ENCODE measurements at regions not wholly inside any gene's neighbourhood (a gene's known extent, or its start where the extent isn't known, plus 50 kb on each side); places are given as distances from the start of the nearest gene placed in this dataset.

DNA sequence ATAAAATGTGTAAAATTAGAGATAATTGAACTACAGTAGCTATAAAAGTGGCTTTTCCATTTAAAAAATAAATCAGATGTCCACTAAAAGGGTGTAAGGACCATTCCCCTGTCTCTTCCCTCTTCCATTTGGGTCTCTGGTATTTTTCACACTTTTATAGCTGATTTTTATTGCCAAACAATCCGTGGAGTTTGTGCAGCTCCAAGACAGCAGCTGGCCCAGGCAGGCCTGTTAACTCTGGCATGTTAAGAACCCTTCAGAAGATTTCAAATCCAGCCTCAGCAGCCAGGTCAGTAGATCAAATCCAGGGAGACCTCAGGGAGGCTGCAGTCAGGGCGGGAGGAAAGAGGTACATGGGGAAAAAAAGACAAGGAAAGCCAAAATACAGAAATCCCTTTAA lies 827.1 kb upstream of the FANCL start:
- ChIA-PET POLR2A (no interaction called here), CTCF (no interaction called here)
- TF ChIP-seq TCF7L2 (IDR thresholded peaks at IDR 0.05; ENCODE audit: low read depth, low read length) (no peak), REST (IDR thresholded peaks at IDR 0.05; ENCODE audit: insufficient read depth in 1 of 2, low read depth in 2 of 2, low read length in 1 of 2) (no peak)
- no TSS peak for BruUV-seq (replicated peaks)
- in situ Hi-C loops (cut with HindIII; ENCODE audit: low pct_unique_long_range_greater_than_20kb, low sequenced_read_pairs): no loop called here
- intact Hi-C loops (cut with micrococcal nuclease; ENCODE audit: unreplicated experiment): no loop called here
- Histone ChIP-seq H3K9me3 (ENCODE audit: control insufficient read depth, insufficient read depth, low read depth, low read length) (no peaks in the 10 kb centered on the region), H3K4me1 (ENCODE audit: control insufficient read depth, insufficient read depth, low read length) (no peaks in the 10 kb centered on the region), H3K36me3 (ENCODE audit: control insufficient read depth, insufficient read depth, low read length) (no peaks in the 10 kb centered on the region), H3K4me3 (ENCODE audit: low read depth in 2 of 2, low read length in 2 of 2) (no peak overlapping the region), H3K27me3 (ENCODE audit: control insufficient read depth, insufficient read depth, low read length) (no peaks in the 10 kb centered on the region), H3K27ac (ENCODE audit: low read length) (no peak overlapping the region)
- DNase-seq (ENCODE audit: low read depth, low spot score) (no peak), ATAC-seq (no peak)

DNA sequence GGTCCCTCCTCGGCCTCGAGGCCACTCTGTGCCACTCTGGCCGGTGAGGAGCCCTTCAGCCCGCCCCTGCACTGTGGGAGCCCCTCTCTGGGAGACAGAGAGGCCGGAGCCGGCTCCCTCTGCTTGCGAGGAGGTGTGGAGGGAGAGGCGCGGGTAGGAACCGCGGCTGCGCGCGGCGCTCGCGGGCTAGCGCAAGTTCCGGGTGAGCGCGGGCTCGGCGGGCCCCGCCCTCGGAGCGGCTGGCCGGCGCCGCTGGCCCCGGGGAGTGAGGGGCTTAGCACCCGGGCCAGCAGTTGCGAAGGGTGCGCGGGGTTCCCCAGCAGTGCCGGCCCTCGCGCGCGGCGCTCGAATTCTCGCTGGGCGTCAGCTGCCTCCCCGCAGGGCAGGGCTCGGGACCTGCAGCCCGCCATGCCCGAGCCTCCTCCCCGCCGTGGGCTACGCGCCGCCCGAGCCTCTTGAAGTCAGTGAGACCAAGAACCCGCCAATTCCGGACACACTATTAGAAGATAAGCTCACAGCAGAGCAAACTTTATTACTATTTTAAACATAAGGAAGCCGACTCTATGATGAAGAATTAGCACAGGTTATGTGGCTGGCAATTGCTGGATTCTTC lies 825.8 kb upstream of the FANCL start:
- no peaks in the 10 kb centered on the region for H3K27me3 ChIP-seq (ENCODE audit: control insufficient read depth, insufficient read depth, low read length)
- ChIA-PET POLR2A (no interaction called here), CTCF (no interaction called here)
- no peaks in the 10 kb centered on the region for H3K36me3 ChIP-seq (ENCODE audit: control insufficient read depth, insufficient read depth, low read length)
- in situ Hi-C loops (cut with HindIII; ENCODE audit: low pct_unique_long_range_greater_than_20kb, low sequenced_read_pairs): no loop called here
- no peak overlapping the region for H3K27ac ChIP-seq (ENCODE audit: low read length)
- H3K9me3 ChIP-seq (ENCODE audit: control insufficient read depth, insufficient read depth, low read depth, low read length): no peaks in the 10 kb centered on the region
- DNase-seq (ENCODE audit: low read depth, low spot score): no peak
- intact Hi-C loops (cut with micrococcal nuclease; ENCODE audit: unreplicated experiment): no loop called here
- H3K4me1 ChIP-seq (ENCODE audit: control insufficient read depth, insufficient read depth, low read length): no peaks in the 10 kb centered on the region
- BruUV-seq (replicated peaks): no TSS peak
- TF ChIP-seq TCF7L2 (IDR thresholded peaks at IDR 0.05; ENCODE audit: low read depth, low read length): no peak
- no peak for TF ChIP-seq SIN3A (IDR thresholded peaks at IDR 0.05; ENCODE audit: borderline replicate concordance, insufficient read depth, low read depth, low read length)
- no peak for TF ChIP-seq REST (IDR thresholded peaks at IDR 0.05; ENCODE audit: insufficient read depth in 1 of 2, low read depth in 2 of 2, low read length in 1 of 2)
- TF ChIP-seq, protein P1, sequence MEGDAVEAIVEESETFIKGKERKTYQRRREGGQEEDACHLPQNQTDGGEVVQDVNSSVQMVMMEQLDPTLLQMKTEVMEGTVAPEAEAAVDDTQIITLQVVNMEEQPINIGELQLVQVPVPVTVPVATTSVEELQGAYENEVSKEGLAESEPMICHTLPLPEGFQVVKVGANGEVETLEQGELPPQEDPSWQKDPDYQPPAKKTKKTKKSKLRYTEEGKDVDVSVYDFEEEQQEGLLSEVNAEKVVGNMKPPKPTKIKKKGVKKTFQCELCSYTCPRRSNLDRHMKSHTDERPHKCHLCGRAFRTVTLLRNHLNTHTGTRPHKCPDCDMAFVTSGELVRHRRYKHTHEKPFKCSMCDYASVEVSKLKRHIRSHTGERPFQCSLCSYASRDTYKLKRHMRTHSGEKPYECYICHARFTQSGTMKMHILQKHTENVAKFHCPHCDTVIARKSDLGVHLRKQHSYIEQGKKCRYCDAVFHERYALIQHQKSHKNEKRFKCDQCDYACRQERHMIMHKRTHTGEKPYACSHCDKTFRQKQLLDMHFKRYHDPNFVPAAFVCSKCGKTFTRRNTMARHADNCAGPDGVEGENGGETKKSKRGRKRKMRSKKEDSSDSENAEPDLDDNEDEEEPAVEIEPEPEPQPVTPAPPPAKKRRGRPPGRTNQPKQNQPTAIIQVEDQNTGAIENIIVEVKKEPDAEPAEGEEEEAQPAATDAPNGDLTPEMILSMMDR (IDR thresholded peaks at IDR 0.05): no peak
- TF ChIP-seq POLR2AphosphoS5 (IDR thresholded peaks at IDR 0.05; ENCODE audit: low read depth, low read length): no peak
- no peak overlapping the region for H3K4me3 ChIP-seq (ENCODE audit: low read depth in 2 of 2, low read length in 2 of 2)
- no peak for ATAC-seq
